ENCODE measurements at regions not wholly inside any gene's neighbourhood (a gene's known extent, or its start where the extent isn't known, plus 50 kb on each side); places are given as distances from the start of the nearest gene placed in this dataset.

DNA sequence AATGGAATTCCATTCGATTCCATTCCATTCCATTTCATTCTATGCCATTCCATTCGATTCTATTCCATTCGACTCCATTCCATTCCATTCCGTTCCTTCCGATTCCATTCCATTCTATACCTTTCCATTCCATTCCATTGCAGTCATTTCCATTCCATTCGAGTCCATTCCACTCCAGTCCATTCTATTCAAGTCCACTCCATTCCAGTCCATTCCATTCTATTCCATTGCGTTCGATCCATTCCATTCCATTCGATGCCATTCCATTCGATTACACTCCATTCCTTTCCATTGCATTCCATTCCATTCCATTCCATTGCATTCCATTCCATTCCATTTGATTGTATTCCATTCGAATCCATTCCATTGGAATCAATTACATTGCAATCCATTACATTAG lies 1119.8 kb downstream of the RPIA start:
- TF ChIP-seq, protein P1, sequence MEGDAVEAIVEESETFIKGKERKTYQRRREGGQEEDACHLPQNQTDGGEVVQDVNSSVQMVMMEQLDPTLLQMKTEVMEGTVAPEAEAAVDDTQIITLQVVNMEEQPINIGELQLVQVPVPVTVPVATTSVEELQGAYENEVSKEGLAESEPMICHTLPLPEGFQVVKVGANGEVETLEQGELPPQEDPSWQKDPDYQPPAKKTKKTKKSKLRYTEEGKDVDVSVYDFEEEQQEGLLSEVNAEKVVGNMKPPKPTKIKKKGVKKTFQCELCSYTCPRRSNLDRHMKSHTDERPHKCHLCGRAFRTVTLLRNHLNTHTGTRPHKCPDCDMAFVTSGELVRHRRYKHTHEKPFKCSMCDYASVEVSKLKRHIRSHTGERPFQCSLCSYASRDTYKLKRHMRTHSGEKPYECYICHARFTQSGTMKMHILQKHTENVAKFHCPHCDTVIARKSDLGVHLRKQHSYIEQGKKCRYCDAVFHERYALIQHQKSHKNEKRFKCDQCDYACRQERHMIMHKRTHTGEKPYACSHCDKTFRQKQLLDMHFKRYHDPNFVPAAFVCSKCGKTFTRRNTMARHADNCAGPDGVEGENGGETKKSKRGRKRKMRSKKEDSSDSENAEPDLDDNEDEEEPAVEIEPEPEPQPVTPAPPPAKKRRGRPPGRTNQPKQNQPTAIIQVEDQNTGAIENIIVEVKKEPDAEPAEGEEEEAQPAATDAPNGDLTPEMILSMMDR (IDR thresholded peaks at IDR 0.05), result no peak
- TF ChIP-seq POLR2A (IDR thresholded peaks at IDR 0.05), result no peak

All from uterus (tissue), 2 donors.